GM12891 (cell line): ENCODE measurements at regions not wholly inside any gene's neighbourhood (a gene's known extent, or its start where the extent isn't known, plus 50 kb on each side); places are given as distances from the start of the nearest gene placed in this dataset.

ENCODE experiments used
- POLR2A ChIP-seq: IDR thresholded peaks from 2 replicates; pipeline ENCODE4 v1.6.1; 2011; ENCODE audit warnings: low read depth, low read length, control low read depth
- POLR2AphosphoS5 ChIP-seq: IDR thresholded peaks from 2 replicates; pipeline ENCODE4 v1.6.1; 2011; ENCODE audit warnings: low read depth, low read length, control low read depth
- TAF1 ChIP-seq: IDR thresholded peaks from 2 replicates; pipeline ENCODE4 v1.6.1; 2011; ENCODE audit warnings: low read depth, low read length, control low read depth

GRCh38 chr5:126311766-126312165, 111.4 kb upstream of the GRAMD2B start:
- no peak for TF ChIP-seq POLR2A
- TF ChIP-seq POLR2AphosphoS5 = no peak
- TF ChIP-seq TAF1 = no peak
